IPS-20b (cell line): ENCODE measurements at regions not wholly inside any gene's neighbourhood (a gene's known extent, or its start where the extent isn't known, plus 50 kb on each side); places are given as distances from the start of the nearest gene placed in this dataset.

ENCODE experiments used
- H3K27ac ChIP-seq: one replicate; pipeline ENCODE4 v1.5.1; 2013; ENCODE audit warnings: low read length
- H3K27me3 ChIP-seq: 2 replicates; pipeline ENCODE4 v1.6.1; 2013; ENCODE audit warnings: mild to moderate bottlenecking, low read length, inconsistent platforms; ENCODE audit not compliant: insufficient read depth
- H3K36me3 ChIP-seq: 2 replicates; pipeline ENCODE4 v1.6.1; 2013; ENCODE audit warnings: low read depth, mild to moderate bottlenecking, inconsistent platforms, low read length, moderate library complexity; ENCODE audit not compliant: insufficient read depth
- H3K4me1 ChIP-seq: 2 replicates; pipeline ENCODE4 v1.6.1; 2013; ENCODE audit warnings: mild to moderate bottlenecking, control low read depth, inconsistent platforms, low read length, moderate library complexity; ENCODE audit not compliant: insufficient read depth
- H3K4me3 ChIP-seq: 2 replicates; pipeline ENCODE4 v1.5.1; 2013; ENCODE audit warnings: mild to moderate bottlenecking, low read length, inconsistent platforms
- H3K9ac ChIP-seq: 2 replicates; pipeline ENCODE4 v1.6.1; 2013; ENCODE audit warnings: low read depth, mild to moderate bottlenecking, inconsistent platforms, low read length, moderate library complexity
- H3K9me3 ChIP-seq: 2 replicates; pipeline ENCODE4 v1.6.1; 2013; ENCODE audit warnings: mild to moderate bottlenecking, low read depth, low read length, inconsistent platforms; ENCODE audit not compliant: insufficient read depth

- Histone ChIP-seq H3K27ac (no peak overlapping the region), H3K27me3 (no peaks in the 10 kb centered on the region), H3K36me3 (no peaks in the 10 kb centered on the region), H3K4me3 (no peak overlapping the region), H3K9ac (no peak overlapping the region), H3K9me3 (no peaks in the 10 kb centered on the region), H3K4me1 (no peaks in the 10 kb centered on the region)
Measured at GRCh38 chr7:25496476-25497368, 268.4 kb upstream of the NPVF start.

DNA sequence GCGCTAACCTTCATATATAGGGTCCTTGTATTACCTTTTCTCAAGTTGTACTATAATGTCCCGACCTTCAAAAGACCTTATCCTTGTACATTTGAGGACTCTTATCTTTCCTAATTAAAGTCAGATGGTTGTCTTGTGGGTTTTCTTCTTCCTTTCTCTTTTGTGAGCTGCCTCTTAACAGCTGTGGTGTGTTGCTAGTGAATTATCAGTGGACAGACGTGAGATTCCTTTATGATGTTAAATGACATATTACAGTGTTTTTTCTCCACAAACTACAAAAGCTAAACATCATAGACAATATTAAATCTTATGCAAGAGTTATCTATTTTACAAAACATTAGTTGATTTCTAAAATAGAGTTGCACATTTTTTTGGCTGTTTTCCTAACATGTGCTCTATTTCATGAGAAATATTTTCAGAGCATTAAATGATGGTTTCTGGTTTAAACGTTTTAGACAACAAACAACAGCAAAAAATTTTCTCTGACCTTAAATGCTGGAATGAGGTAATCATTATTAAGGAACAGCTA is 272.2 kb upstream of the NPVF start:
- Histone ChIP-seq H3K27ac (no peak overlapping the region), H3K36me3 (no peaks in the 10 kb centered on the region), H3K27me3 (no peaks in the 10 kb centered on the region), H3K9me3 (no peaks in the 10 kb centered on the region), H3K4me3 (no peak overlapping the region), H3K9ac (no peak overlapping the region), H3K4me1 (no peaks in the 10 kb centered on the region)

GRCh38 chr7:25503306-25503705 is 275.0 kb upstream of the NPVF start:
- no peak overlapping the region for H3K9ac ChIP-seq
- H3K36me3 ChIP-seq, result no peaks in the 10 kb centered on the region
- H3K27ac ChIP-seq, result no peak overlapping the region
- no peak overlapping the region for H3K4me3 ChIP-seq
- no peaks in the 10 kb centered on the region for H3K27me3 ChIP-seq
- no peaks in the 10 kb centered on the region for H3K4me1 ChIP-seq
- H3K9me3 ChIP-seq, result no peaks in the 10 kb centered on the region

DNA sequence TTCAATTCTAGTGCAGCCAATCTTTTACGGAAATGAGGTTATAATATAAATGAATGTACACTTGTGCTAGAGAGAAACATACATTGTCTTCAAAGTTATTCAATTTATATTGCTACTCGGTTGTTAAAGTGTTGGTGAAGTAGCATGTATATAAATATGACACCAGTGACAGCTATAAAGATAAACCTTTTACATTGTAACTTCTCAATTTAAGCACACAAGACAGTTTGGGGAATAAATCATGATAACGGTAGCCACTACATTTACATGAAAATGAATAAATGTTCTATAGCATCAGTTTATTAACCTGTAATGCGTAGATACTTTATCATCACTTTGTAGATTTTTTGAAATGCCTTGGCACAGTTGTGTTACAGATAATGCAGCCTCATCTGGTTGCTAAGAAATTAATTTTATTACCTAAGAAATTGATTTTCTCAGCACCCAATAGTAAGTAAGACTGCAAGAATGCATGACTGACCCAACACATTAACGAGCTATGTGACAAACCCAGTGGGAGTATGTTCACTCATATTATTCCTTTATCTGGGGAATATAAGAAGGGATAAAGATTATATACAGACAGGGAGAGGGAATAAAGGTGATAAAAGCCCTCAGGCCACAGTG is 283.9 kb upstream of the NPVF start:
- H3K4me1 ChIP-seq, result no peaks in the 10 kb centered on the region
- no peaks in the 10 kb centered on the region for H3K9me3 ChIP-seq
- no peaks in the 10 kb centered on the region for H3K36me3 ChIP-seq
- no peak overlapping the region for H3K4me3 ChIP-seq
- H3K27me3 ChIP-seq, result no peaks in the 10 kb centered on the region
- H3K9ac ChIP-seq, result no peak overlapping the region
- no peak overlapping the region for H3K27ac ChIP-seq

GRCh38 chr7:25515633-25516275 is 287.5 kb upstream of the NPVF start:
- Histone ChIP-seq H3K4me1 (no peaks in the 10 kb centered on the region), H3K27me3 (no peaks in the 10 kb centered on the region), H3K36me3 (no peaks in the 10 kb centered on the region), H3K9me3 (no peaks in the 10 kb centered on the region), H3K9ac (no peak overlapping the region), H3K4me3 (no peak overlapping the region), H3K27ac (no peak overlapping the region)

DNA sequence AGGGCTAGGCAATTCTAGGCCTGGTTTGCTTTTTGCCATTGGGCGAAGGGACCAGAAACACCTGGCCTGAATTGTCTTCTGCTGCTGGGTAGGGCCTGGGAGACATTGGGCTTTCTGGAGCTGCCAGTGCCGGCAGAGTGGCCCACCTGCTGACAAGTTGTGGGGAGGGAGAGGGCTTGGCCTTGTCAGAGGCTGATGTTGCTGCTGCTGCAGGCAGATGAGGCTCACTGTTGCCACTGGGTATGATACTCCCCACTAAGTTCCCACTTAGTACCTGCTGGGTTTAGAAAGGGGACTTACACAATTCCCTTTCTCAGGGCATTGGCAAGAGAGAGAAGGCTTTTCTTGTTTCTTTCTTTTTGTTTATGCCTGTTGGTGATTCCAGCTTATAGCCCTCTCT is 289.6 kb upstream of the NPVF start:
- H3K4me1 ChIP-seq, result no peaks in the 10 kb centered on the region
- H3K27me3 ChIP-seq, result no peaks in the 10 kb centered on the region
- no peak overlapping the region for H3K9ac ChIP-seq
- no peaks in the 10 kb centered on the region for H3K9me3 ChIP-seq
- H3K27ac ChIP-seq, result no peak overlapping the region
- no peak overlapping the region for H3K4me3 ChIP-seq
- H3K36me3 ChIP-seq, result no peaks in the 10 kb centered on the region

DNA sequence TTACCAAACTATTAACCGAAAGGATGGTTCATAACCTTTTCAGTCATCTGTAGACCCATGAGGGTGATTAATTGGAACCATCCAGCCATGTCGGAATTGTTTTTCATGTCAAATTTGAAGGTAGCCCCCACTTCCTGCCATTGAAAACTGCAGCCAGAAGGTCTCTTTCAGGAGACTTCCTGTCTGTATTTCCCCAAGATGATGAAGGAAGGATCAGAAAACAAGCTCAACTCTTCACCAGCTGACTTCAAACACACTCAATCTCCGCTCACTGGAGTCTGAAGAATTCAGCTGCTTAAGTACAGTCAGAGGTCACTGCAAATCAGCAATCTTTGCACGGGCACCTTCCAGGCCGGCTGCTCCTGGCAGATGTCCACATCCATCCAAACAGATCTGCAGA is 291.7 kb upstream of the NPVF start:
- H3K27ac ChIP-seq, result no peak overlapping the region
- H3K9me3 ChIP-seq, result no peaks in the 10 kb centered on the region
- no peaks in the 10 kb centered on the region for H3K4me1 ChIP-seq
- H3K36me3 ChIP-seq, result no peaks in the 10 kb centered on the region
- no peak overlapping the region for H3K4me3 ChIP-seq
- no peaks in the 10 kb centered on the region for H3K27me3 ChIP-seq
- H3K9ac ChIP-seq, result no peak overlapping the region

GRCh38 chr7:25520516-25520915 is 292.2 kb upstream of the NPVF start:
- Histone ChIP-seq H3K36me3 (no peaks in the 10 kb centered on the region), H3K9ac (no peak overlapping the region), H3K9me3 (no peaks in the 10 kb centered on the region), H3K4me3 (no peak overlapping the region), H3K27me3 (no peaks in the 10 kb centered on the region), H3K27ac (no peak overlapping the region), H3K4me1 (no peaks in the 10 kb centered on the region)

GRCh38 chr7:25521236-25521635 is 292.9 kb upstream of the NPVF start:
- Histone ChIP-seq H3K27me3 (no peaks in the 10 kb centered on the region), H3K9me3 (no peaks in the 10 kb centered on the region), H3K4me1 (no peaks in the 10 kb centered on the region), H3K27ac (no peak overlapping the region), H3K9ac (no peak overlapping the region), H3K36me3 (no peaks in the 10 kb centered on the region), H3K4me3 (no peak overlapping the region)

- Histone ChIP-seq H3K27ac (no peak overlapping the region), H3K9ac (no peak overlapping the region), H3K9me3 (no peaks in the 10 kb centered on the region), H3K4me1 (no peaks in the 10 kb centered on the region), H3K36me3 (no peaks in the 10 kb centered on the region), H3K27me3 (no peaks in the 10 kb centered on the region), H3K4me3 (no peak overlapping the region)
Measured at GRCh38 chr7:25522727-25523126, 294.4 kb upstream of the NPVF start.

- Histone ChIP-seq H3K9me3 (no peaks in the 10 kb centered on the region), H3K4me1 (no peaks in the 10 kb centered on the region), H3K4me3 (no peak overlapping the region), H3K36me3 (no peaks in the 10 kb centered on the region), H3K9ac (no peak overlapping the region), H3K27ac (no peak overlapping the region), H3K27me3 (no peaks in the 10 kb centered on the region)
Measured at GRCh38 chr7:25527665-25528170, 299.4 kb upstream of the NPVF start.
